Nucleus accumbens (tissue), 56 donors: ENCODE measurements at regions not wholly inside any gene's neighbourhood (a gene's known extent, or its start where the extent isn't known, plus 50 kb on each side); places are given as distances from the start of the nearest gene placed in this dataset.
"Not testable (repeated sequence)": the region's sequence is repeated elsewhere in the genome, so short reads cannot be mapped to it uniquely, and the experiment has no call there.

Experiments
- DNase-seq, 56 donors: peaks; one replicate each; lab custom pipeline; 2025; lab: John Stamatoyannopoulos, UW

- DNase-seq: not testable (repeated sequence)
Observed at GRCh38 chr3:87737817-87738216, 321.0 kb downstream of the CGGBP1 start.

- no peak for DNase-seq
Observed at GRCh38 chr3:87733671-87734367, 325.0 kb downstream of the CGGBP1 start.

GRCh38 chr3:87732294-87732693, 326.5 kb downstream of the CGGBP1 start:
- DNase-seq: no peak

GRCh38 chr3:87727783-87728182, 331.0 kb downstream of the CGGBP1 start:
- no peak for DNase-seq

GRCh38 chr3:87719060-87719459, 339.7 kb downstream of the CGGBP1 start:
- DNase-seq: no peak

- no peak for DNase-seq
Observed at GRCh38 chr3:87710511-87710910, 348.3 kb downstream of the CGGBP1 start.

GRCh38 chr3:87710028-87710427, 348.8 kb downstream of the CGGBP1 start:
- no peak for DNase-seq

GRCh38 chr3:87706176-87706575, 352.6 kb downstream of the CGGBP1 start:
- DNase-seq: no peak

- no peak for DNase-seq
Observed at GRCh38 chr3:87702600-87702999, 356.2 kb downstream of the CGGBP1 start.

GRCh38 chr3:87696124-87697013, 362.4 kb downstream of the CGGBP1 start:
- DNase-seq: no peak

GRCh38 chr3:87694678-87695077, 364.1 kb downstream of the CGGBP1 start:
- no peak for DNase-seq

- no peak for DNase-seq
Observed at GRCh38 chr3:87691109-87691508, 367.7 kb downstream of the CGGBP1 start.

- not testable (repeated sequence) for DNase-seq
Observed at GRCh38 chr3:87678984-87679660, 379.7 kb downstream of the CGGBP1 start.

- DNase-seq: no peak
Observed at GRCh38 chr3:87674397-87675161, 384.2 kb downstream of the CGGBP1 start.

GRCh38 chr3:87673132-87673531, 385.7 kb downstream of the CGGBP1 start:
- no peak for DNase-seq

- DNase-seq: no peak
Observed at GRCh38 chr3:87654184-87654583, 377.8 kb upstream of the POU1F1 start.

GRCh38 chr3:87653138-87653537, 376.8 kb upstream of the POU1F1 start:
- DNase-seq: not testable (repeated sequence)

- DNase-seq: no peak
Observed at GRCh38 chr3:87634426-87634825, 358.0 kb upstream of the POU1F1 start.

- no peak for DNase-seq
Observed at GRCh38 chr3:87627316-87627715, 350.9 kb upstream of the POU1F1 start.

- DNase-seq: no peak
Observed at GRCh38 chr3:87626546-87626945, 350.2 kb upstream of the POU1F1 start.
